Stimulated activated CD8-positive, alpha-beta memory T cell treated with anti-CD3 and anti-CD28 coated beads, Interleukin-7, amount 100 ng/mL, for 24 hours (primary cell): ENCODE measurements at regions not wholly inside any gene's neighbourhood (a gene's known extent, or its start where the extent isn't known, plus 50 kb on each side); places are given as distances from the start of the nearest gene placed in this dataset.

Experiments
- DNase-seq: peaks from one replicate; pipeline ENCODE4 v3.0.0-alpha.2; 2020; ENCODE audit warnings: low read depth

DNA sequence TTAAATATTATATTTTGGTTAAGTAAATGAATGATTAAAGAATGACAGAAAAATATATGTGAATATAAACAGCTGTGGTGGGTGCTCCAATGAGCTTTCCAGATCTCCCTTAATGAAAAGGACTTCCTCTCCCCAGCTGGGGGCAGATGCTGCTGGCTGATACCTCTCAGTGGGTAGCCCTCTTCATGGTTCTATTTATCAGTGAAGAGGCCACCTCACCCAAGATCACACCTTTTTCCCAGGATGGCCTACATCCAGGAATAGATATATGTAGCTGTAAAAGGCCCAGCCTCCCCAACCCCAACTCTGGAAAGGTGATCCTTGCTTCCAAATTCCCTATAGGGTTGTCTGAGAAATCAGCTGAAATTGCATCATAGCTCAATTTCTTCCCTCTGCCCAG, 135.2 kb upstream of the ACVR2A start:
- DNase-seq: no peak

DNA sequence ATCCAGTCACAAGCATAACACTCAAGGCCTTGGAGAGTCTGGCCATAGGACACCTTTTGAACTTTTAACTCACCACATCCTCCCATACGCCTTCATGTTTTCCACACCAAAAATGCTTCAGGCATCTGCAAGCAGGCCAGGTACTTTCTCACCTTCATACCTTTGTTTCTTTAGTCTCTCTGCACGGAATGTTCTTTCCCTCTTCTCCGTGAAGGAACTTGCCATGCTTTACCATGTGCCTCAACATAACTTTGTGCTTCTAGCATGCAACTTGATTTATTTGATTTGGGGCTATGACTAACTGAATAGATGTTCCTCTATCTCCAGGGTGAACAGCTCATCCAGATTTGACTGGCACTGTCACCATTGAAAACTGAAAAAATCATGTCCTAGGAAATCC, 141.7 kb upstream of the ACVR2A start:
- no peak for DNase-seq

DNA sequence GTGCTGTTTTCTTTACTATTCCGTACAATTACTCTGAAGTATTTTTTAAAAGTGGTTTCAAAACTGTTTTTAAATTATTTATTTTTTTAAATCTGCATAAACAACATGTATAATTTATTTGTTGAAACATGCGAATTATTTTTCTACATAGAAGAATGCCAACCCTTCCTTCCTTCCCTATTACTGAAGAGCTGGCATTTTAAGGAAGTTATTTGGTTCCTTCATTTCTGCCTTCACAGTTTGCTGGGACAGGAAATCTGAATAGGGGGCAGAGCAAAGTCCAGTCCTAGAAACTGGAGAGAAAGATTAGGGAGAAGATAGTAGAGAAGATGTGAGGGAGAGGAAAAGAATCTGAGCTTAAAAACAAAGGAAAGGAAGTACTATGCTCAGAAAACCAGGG, 146.7 kb upstream of the ACVR2A start:
- DNase-seq: no peak

GRCh38 chr2:147696426-147696825, 148.4 kb upstream of the ACVR2A start:
- DNase-seq: no peak

GRCh38 chr2:147689220-147689909, 155.5 kb upstream of the ACVR2A start:
- no peak for DNase-seq

DNA sequence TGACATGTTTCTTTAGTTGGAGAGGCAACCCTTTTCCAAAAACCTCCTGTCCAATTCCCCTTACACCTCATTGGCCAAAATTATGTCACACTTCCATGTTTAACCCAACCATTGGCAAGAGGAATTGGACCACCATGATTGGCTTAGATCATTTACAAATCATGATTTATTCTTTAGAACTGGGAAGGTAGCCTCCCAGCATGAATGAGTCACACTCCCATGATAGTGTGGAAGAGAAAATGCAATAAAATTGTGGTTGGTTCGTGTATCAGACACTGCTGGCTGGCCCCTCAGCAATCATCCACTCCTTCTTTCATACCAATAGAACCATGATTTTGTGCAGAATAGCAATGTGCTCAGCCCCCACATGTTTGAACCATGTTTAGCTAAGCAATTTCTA, 156.6 kb upstream of the ACVR2A start:
- DNase-seq: no peak

GRCh38 chr2:147686365-147686764, 158.5 kb upstream of the ACVR2A start:
- no peak for DNase-seq

DNA sequence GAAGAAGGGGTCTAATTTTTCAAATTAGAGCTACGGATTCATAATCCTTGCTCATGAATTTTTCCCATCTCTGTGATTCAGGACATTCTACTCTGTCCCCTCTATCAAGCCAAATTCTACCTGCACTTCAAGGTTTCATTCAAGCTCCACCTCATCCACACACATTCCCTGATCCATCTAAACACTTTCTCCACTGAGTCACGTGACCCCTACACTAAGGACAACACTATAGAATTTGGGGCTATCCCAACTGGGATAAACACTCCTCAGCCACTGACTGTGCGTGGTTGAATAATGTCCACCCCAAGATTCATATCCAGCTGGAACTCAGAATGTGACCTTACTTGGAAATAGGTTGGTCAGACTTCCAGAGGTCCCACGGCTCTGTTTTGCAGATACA, 159.9 kb upstream of the ACVR2A start:
- no peak for DNase-seq

GRCh38 chr2:147683380-147683779, 161.4 kb upstream of the ACVR2A start:
- no peak for DNase-seq

DNA sequence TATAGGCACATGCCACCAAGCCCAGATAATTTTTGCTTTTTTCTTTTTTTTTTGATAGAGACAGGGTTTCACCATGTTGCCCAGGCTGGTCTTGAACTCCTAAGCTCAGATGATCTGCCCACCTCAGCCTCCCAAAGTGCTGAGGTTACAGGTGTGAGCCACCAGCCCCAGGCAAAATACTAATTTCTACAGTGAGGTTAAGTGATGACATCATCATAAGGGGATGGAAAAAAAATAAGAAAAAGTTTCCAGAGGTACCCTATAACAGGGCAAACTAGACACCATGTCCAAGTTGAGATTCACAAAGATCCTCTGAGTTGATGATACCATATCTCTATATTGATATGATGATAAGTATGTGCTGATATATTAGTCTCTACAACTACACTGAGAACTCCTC, 163.7 kb upstream of the ACVR2A start:
- no peak for DNase-seq

DNA sequence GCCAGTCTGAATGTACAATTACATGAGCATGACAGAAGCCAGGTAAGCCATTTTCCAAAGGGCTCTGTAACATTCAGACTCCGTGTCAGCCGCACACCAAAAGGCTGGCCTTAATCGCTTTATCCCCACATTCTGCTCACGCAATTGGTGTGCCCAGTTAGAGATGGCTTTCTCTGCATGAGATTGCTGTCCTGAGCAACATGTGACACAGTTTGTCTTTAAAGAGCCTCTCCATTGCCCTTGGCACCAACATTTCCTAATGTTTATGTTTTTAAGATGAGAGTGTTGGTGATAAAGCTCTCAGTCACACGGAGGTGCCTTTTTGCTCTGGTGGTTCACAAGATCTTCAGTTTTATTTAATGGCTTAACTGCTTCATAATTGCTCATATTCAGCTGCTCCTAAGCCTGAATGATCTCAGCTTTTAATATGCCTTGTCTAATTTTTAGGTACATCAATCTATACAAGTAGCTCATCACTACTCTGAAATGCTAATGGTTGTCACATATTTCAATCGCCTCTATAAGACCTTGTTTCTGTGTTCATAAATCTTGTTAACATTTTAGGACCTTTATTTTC, 164.8 kb upstream of the ACVR2A start:
- no peak for DNase-seq

- DNase-seq: no peak
Measured at GRCh38 chr2:147679191-147679954, 165.5 kb upstream of the ACVR2A start.

- DNase-seq: no peak
Measured at GRCh38 chr2:147665105-147665504, 179.7 kb upstream of the ACVR2A start.

- no peak for DNase-seq
Measured at GRCh38 chr2:147663962-147664361, 180.9 kb upstream of the ACVR2A start.

GRCh38 chr2:147663153-147663961, 181.5 kb upstream of the ACVR2A start:
- no peak for DNase-seq

GRCh38 chr2:147662221-147662620, 182.6 kb upstream of the ACVR2A start:
- DNase-seq: no peak

DNA sequence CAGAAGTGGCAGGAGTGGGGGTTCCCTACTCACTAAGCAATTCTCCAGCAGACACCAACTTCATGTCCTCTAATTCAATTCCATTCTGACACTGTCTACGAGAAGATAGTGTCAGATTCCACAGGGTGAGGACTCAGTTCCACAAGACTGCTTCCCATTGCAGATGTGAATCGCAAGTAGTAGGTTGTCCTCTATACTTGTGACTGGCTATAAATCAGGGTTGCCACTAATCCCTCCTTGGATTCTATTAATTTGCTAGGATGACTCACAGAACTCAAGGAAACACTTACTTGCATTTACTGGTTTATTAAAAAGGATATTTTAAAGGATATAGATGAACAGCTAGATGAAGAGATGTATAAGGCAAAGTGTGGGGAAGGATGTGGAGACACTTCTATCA, 184.1 kb upstream of the ACVR2A start:
- DNase-seq: no peak

DNA sequence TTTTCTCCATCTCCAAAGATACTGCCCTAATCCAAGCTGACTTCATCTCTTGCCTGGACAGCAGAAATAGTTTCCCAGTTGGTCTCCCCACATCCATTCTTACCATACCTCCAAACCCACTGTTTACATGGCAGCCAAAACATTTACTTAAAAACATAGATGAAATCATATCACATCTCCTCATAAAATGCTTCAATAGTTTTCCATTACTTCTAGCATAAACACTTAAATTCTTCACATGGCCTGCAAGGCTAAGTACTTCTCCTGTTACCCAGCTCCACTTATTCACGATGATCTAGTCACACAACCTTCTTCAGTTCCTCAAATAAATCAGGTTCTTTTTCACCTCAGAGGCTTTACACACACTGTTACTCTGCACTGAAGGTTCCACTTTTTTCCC, 185.8 kb upstream of the ACVR2A start:
- DNase-seq: no peak

- DNase-seq: no peak
Measured at GRCh38 chr2:147657086-147658000, 187.5 kb upstream of the ACVR2A start.

GRCh38 chr2:147649998-147650397, 194.8 kb upstream of the ACVR2A start:
- DNase-seq: no peak

DNA sequence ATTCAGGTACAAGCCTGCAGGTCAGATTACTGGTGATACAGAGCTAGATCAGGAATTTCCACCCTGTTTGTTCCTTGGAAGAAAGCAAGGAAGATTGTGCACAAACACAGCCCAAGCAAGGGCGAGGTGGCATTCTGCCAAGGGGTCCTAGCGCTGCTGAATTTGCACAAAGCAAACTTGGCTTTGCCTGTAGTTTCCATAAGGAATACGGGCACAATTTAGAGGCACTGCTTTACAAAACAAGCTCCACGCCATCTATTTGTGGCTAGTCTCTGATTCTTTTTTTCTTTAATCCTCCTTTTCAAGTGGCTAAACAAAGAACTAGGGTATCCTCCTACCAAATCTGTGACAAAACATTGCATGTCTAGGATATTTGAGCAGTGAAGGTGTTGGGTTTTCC, 195.5 kb upstream of the ACVR2A start:
- no peak for DNase-seq

DNA sequence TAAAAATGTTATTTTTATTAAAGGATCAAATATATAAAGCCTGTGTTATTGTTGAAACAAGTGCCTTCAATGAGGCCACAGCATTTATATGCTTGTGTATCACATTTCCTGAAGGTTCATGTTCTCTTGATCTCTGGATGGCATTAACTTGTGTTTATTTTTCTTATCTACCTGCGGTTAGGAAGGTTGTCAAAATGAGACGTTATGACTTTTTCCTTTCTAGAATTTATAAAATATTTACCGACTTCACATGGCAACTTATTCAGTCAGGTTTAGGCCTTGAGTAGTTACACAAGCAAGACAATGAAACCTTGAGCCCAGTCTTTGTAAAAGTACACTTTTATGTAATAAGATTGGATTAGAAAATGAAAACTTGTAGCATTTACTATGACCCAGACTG, 196.4 kb upstream of the ACVR2A start:
- DNase-seq: no peak
